IMR-90 (cell line): ENCODE measurements at regions not wholly inside any gene's neighbourhood (a gene's known extent, or its start where the extent isn't known, plus 50 kb on each side); places are given as distances from the start of the nearest gene placed in this dataset.
A peak's percentile ranks its signal among the peaks of the same experiment; 100 is the strongest.

ENCODE experiments used
- ATAC-seq: fragments of 200-7000 bp; cut with Tn5 transposase; 2 replicates; pipeline ENCODE4 v1.9.1; 2020; ENCODE audit warnings: low read depth, mild to moderate bottlenecking, moderate library complexity
- BruUV-seq: library from RNA; stranded (reverse); fragments of 400-500 nt; replicated peaks from 2 replicates; lab custom pipeline; 2021; lab: Mats Ljungman, UMichigan
- CTCF ChIA-PET: fragments of 300-600 bp; formaldehyde crosslinking; extraction: SDS; loops from one replicate; lab custom pipeline; 2021; ENCODE audit warnings: antibody characterized with exemption; lab: Yijun Ruan, JAX
- POLR2A ChIA-PET: fragments of 300-600 bp; sonication (Branson Sonifier 250); formaldehyde crosslinking; loops from one replicate; lab custom pipeline; 2022; ENCODE audit warnings: antibody characterized with exemption; ENCODE audit not compliant: unreplicated experiment; lab: Charles Lee
- DNase-seq: peaks from one replicate; pipeline ENCODE4 v3.0.0; 2013
- H2AFZ ChIP-seq: replicated peaks from 2 replicates; pipeline ENCODE3; 2013; ENCODE audit warnings: low read length, mild to moderate bottlenecking; ENCODE audit not compliant: poor library complexity
- H2AK5ac ChIP-seq: 2 replicates; pipeline ENCODE4 v1.6.1; 2013; ENCODE audit warnings: low read depth, low read length, inconsistent platforms
- H2AK9ac ChIP-seq: replicated peaks from 2 replicates; pipeline ENCODE3; 2013; ENCODE audit warnings: mild to moderate bottlenecking, low read depth, low read length, moderate library complexity; ENCODE audit not compliant: poor library complexity
- H2BK120ac ChIP-seq: 2 replicates; pipeline ENCODE4 v1.6.1; 2013; ENCODE audit warnings: low read depth, low read length, inconsistent platforms
- H2BK15ac ChIP-seq: 3 replicates; pipeline ENCODE4 v1.6.1; 2013; ENCODE audit warnings: low read depth, low read length, inconsistent platforms
- H2BK20ac ChIP-seq: 2 replicates; pipeline ENCODE4 v1.6.1; 2013; ENCODE audit warnings: low read depth, mild to moderate bottlenecking, inconsistent platforms, low read length, moderate library complexity
- H2BK5ac ChIP-seq: 2 replicates; pipeline ENCODE4 v1.6.1; 2013; ENCODE audit warnings: mild to moderate bottlenecking, low read depth, low read length, inconsistent platforms; ENCODE audit not compliant: poor library complexity, severe bottlenecking
- H3K14ac ChIP-seq: replicated peaks from 2 replicates; pipeline ENCODE4 v1.6.1; 2013; ENCODE audit warnings: low read depth, low read length, inconsistent platforms
- H3K18ac ChIP-seq: 2 replicates; pipeline ENCODE4 v1.6.1; 2013; ENCODE audit warnings: low read depth, low read length, control low read depth
- H3K23ac ChIP-seq: 2 replicates; pipeline ENCODE4 v1.6.1; 2013; ENCODE audit warnings: low read depth, low read length, inconsistent platforms
- H3K27ac ChIP-seq: 2 replicates; pipeline ENCODE4 v1.5.1; 2013; ENCODE audit warnings: mild to moderate bottlenecking, control low read depth, low read length; ENCODE audit not compliant: insufficient read depth
- H3K27me3 ChIP-seq: 2 replicates; pipeline ENCODE4 v1.6.1; 2013; ENCODE audit warnings: low read length; ENCODE audit not compliant: control insufficient read depth, insufficient read depth
- H3K36me3 ChIP-seq: 2 replicates; pipeline ENCODE4 v1.6.1; 2013; ENCODE audit warnings: low read length, mixed read lengths; ENCODE audit not compliant: control insufficient read depth, insufficient read depth
- H3K4ac ChIP-seq: 2 replicates; pipeline ENCODE4 v1.6.1; 2013; ENCODE audit warnings: low read depth, low read length, inconsistent platforms
- H3K4me1 ChIP-seq: 2 replicates; pipeline ENCODE4 v1.6.1; 2013; ENCODE audit warnings: low read length, mixed read lengths; ENCODE audit not compliant: control insufficient read depth, insufficient read depth
- H3K4me2 ChIP-seq: 2 replicates; pipeline ENCODE4 v1.6.1; 2013; ENCODE audit warnings: low read depth, mild to moderate bottlenecking, control low read depth, low read length, moderate library complexity
- H3K4me3 ChIP-seq: 2 replicates; pipeline ENCODE4 v1.5.1; 2013; ENCODE audit warnings: low read depth, mild to moderate bottlenecking, control low read depth, low read length, moderate library complexity; ENCODE audit not compliant: insufficient read depth
- H3K56ac ChIP-seq: 2 replicates; pipeline ENCODE4 v1.6.1; 2013; ENCODE audit warnings: low read length, inconsistent platforms; ENCODE audit not compliant: insufficient read depth; ENCODE audit errors: extremely low read depth
- H3K79me1 ChIP-seq, 2 experiments: 2 replicates each; pipeline ENCODE4 v1.6.1; 2013; ENCODE audit warnings: low read length in 2 of 2, inconsistent platforms in 1 of 2, low read depth in 1 of 2
- H3K9ac ChIP-seq: 2 replicates; pipeline ENCODE4 v1.6.1; 2013; ENCODE audit warnings: low read depth, low read length, control low read depth
- H3K9me1 ChIP-seq: 2 replicates; pipeline ENCODE4 v1.6.1; 2013; ENCODE audit warnings: low read length, inconsistent platforms; ENCODE audit not compliant: insufficient read depth
- H3K9me3 ChIP-seq: 2 replicates; pipeline ENCODE4 v1.6.1; 2013; ENCODE audit warnings: low read length; ENCODE audit not compliant: control insufficient read depth, insufficient read depth
- H4K20me1 ChIP-seq: 2 replicates; pipeline ENCODE4 v1.6.1; 2013; ENCODE audit warnings: low read length, inconsistent platforms; ENCODE audit not compliant: insufficient read depth
- H4K5ac ChIP-seq: 2 replicates; pipeline ENCODE4 v1.6.1; 2013; ENCODE audit warnings: mild to moderate bottlenecking, low read depth, low read length, control low read depth
- H4K8ac ChIP-seq, 2 experiments: 2 replicates each; pipeline ENCODE4 v1.6.1; 2013; ENCODE audit warnings: low read depth in 2 of 2, low read length in 2 of 2, control low read depth in 1 of 2, inconsistent platforms in 1 of 2
- H4K91ac ChIP-seq: 2 replicates; pipeline ENCODE4 v1.6.1; 2013; ENCODE audit warnings: low read depth, low read length, inconsistent platforms; ENCODE audit not compliant: insufficient read depth
- POLR2A ChIP-seq: IDR thresholded peaks from 2 replicates; pipeline ENCODE4 v1.6.1; 2012; ENCODE audit warnings: mild to moderate bottlenecking, low read depth, low read length
- WGBS, 2 experiments: methylation state at CpG; one replicate each; pipeline versions ENCODE4 v1.1.5 to v1.1.7; 2013; ENCODE audit warnings: missing lambda C conversion rate in 2 of 2; ENCODE audit not compliant: insufficient read length in 1 of 2; ENCODE audit errors: extremely low coverage in 2 of 2; 5-methylcytosine and 5-hydroxymethylcytosine counted together
- dilution Hi-C: fragments of 300-500 bp; cut with HindIII; formaldehyde crosslinking; loops from one replicate; pipeline ENCODE4 v1.14.3; 2018; ENCODE audit warnings: low sequenced_read_pairs; ENCODE audit not compliant: unreplicated experiment
- in situ Hi-C: fragments of 300-500 bp; cut with MboI; formaldehyde crosslinking; loops from 3 replicates; pipeline ENCODE4 v1.14.3; 2019; ENCODE audit warnings: low sequenced_read_pairs, inconsistent platforms, mixed read lengths
- intact Hi-C: fragments of 100-400 bp; cut with micrococcal nuclease; formaldehyde crosslinking; loops from 2 replicates; pipeline ENCODE4 v1.10.0; 2022

- no peak overlapping the region for H2AK9ac ChIP-seq
- peaks cover 3% of the 10 kb centered on the region; the same call in 1 of the 2 replicates for H3K4me1 ChIP-seq
- H4K20me1 ChIP-seq = no peaks in the 10 kb centered on the region
- in situ Hi-C loops (no loop called here), dilution Hi-C loops (no loop called here), intact Hi-C loops (no loop called here)
- no peak overlapping the region for H3K9ac ChIP-seq
- TF ChIP-seq POLR2A = no peak
- no peak overlapping the region for H3K23ac ChIP-seq
- no peak for ATAC-seq
- H2BK20ac ChIP-seq = peak overlapping the region; percentile 87
- no peak for DNase-seq
- peak overlapping the region; percentile 63; the same call in 1 of the 2 replicates for H3K18ac ChIP-seq
- no peaks in the 10 kb centered on the region for H3K27me3 ChIP-seq
- no TSS peak for BruUV-seq
- H4K91ac ChIP-seq = peak overlapping the region; percentile 87
- H4K5ac ChIP-seq = 0 out of 2 replicates have a peak overlapping the region, but pooled peaks have one; percentile 54
- peak overlapping the region; percentile 88 for H3K4ac ChIP-seq
- ChIA-PET POLR2A (no interaction called here), CTCF (no interaction called here)
- H3K9me1 ChIP-seq = no peaks in the 10 kb centered on the region
- H2BK15ac ChIP-seq = peak overlapping the region; percentile 64; the same call in 1 of the 3 replicates
- no peaks in the 10 kb centered on the region for H3K9me3 ChIP-seq
- peak overlapping the region; percentile 91; the same call in 1 of the 2 replicates for H2AK5ac ChIP-seq
- peak overlapping the region; percentile 89 for H2BK5ac ChIP-seq
- peak overlapping the region; percentile 70 for H4K8ac ChIP-seq
- H3K56ac ChIP-seq = no peak overlapping the region
- no peak overlapping the region for H2AFZ ChIP-seq
- H3K79me1 ChIP-seq = no peaks in the 10 kb centered on the region
- peak overlapping the region; percentile 92 for H2BK120ac ChIP-seq
- no CpG with 5 or more reads among the region's 1 CpG for WGBS, 2 experiments
- no peak overlapping the region for H3K4me2 ChIP-seq
- H3K4me3 ChIP-seq = no peak overlapping the region
- peak overlapping the region; percentile 43; the same call in 1 of the 2 replicates for H3K27ac ChIP-seq
- no peaks in the 10 kb centered on the region for H3K36me3 ChIP-seq
- peak overlapping the region; percentile 77 for H3K14ac ChIP-seq
Measured at GRCh38 chr1:199857516-199857915, 170.0 kb upstream of the NR5A2 start.
